ENCODE measurements at regions not wholly inside any gene's neighbourhood (a gene's known extent, or its start where the extent isn't known, plus 50 kb on each side); places are given as distances from the start of the nearest gene placed in this dataset.
A peak's percentile ranks its signal among the peaks of the same experiment; 100 is the strongest.

DNA sequence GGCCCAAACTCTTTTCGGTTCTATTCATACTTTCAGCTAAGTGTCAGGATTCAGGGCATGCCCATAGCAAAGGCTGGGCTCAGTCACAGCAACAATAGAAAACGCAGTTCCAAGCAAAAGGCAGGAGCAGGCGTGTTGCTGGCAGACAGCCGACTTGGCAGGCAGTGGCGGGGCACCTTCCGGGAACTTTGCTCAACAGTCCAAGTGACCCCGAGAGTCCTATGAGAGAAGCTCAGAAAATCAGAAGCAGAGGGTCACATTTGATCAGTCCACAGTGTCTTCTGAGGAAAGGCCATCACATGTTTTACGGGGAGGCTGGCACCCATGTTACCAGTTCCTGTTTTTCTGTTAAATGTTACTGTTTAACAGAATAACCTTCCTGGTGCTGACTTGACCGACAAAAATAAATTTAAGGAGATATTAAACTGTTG, 115.0 kb downstream of the DACT1 start:
- Histone ChIP-seq H3K4me3 (ENCODE audit: extremely low read depth in 1 of 4, insufficient read depth in 2 of 4, low read depth in 3 of 4, low read length in 4 of 4) (no peak overlapping the region), H4K20me1 (replicated peaks in 1 of 2; ENCODE audit: control insufficient read depth in 1 of 2, insufficient read depth in 2 of 2, low read length in 2 of 2) (no peaks in the 10 kb centered on the region)
- no peak for DNase-seq (ENCODE audit: low read depth in 1 of 2, low spot score in 2 of 2)

More for the DNA sequence above, 115.0 kb downstream of the DACT1 start:
- Histone ChIP-seq H3K23me2 (ENCODE audit: low read depth, low read length) (no peaks in the 10 kb centered on the region), H3K36me3 (ENCODE audit: control insufficient read depth in 2 of 4, insufficient read depth in 4 of 4, low read length in 3 of 4) (no peaks in the 10 kb centered on the region), H3K23ac (ENCODE audit: insufficient read length) (no peak overlapping the region), H2BK20ac (ENCODE audit: low read length) (no peak overlapping the region), H3K9me3 (ENCODE audit: insufficient read depth in 2 of 2, low read depth in 1 of 2, low read length in 1 of 2) (no peaks in the 10 kb centered on the region), H3K27me3 (replicated peaks in 1 of 4; ENCODE audit: control insufficient read depth in 3 of 4, extremely low read depth in 1 of 4, insufficient read depth in 3 of 4, low read length in 3 of 4) (no peaks in the 10 kb centered on the region), H2BK120ac (replicated peaks; ENCODE audit: low read depth, low read length) (no peak overlapping the region), H4K8ac (ENCODE audit: extremely low read depth, insufficient read depth, low read length) (no peak overlapping the region), H3K4me2 (ENCODE audit: insufficient read depth in 1 of 2, low read depth in 2 of 2, low read length in 2 of 2) (no peak overlapping the region), H3K79me1 (ENCODE audit: low read depth, low read length) (no peaks in the 10 kb centered on the region), H3K4ac (replicated peaks; ENCODE audit: insufficient read length, low read depth, low read length) (no peak overlapping the region), H2BK15ac (ENCODE audit: low read length) (no peak overlapping the region), H2AK5ac (ENCODE audit: low read depth, low read length) (no peak overlapping the region), H4K5ac (ENCODE audit: insufficient read length, low read depth, low read length) (no peak overlapping the region), H3K9ac (replicated peaks in 1 of 4; ENCODE audit: extremely low read depth in 1 of 4, low read depth in 3 of 4, low read length in 3 of 4) (no peak overlapping the region), H2BK5ac (ENCODE audit: low read depth, low read length) (no peak overlapping the region), H3K4me1 (replicated peaks in 1 of 4; ENCODE audit: control insufficient read depth in 3 of 4, insufficient read depth in 4 of 4, low read length in 3 of 4) (peaks cover 3 to 12% (median 10%) of the 10 kb centered on the region in 4 experiments; a peak in 4 of 7 replicates), H3K56ac (replicated peaks; ENCODE audit: insufficient read length, low read depth, low read length) (no peak overlapping the region), H4K91ac (replicated peaks; ENCODE audit: insufficient read length, low read length) (no peak overlapping the region), H2AFZ (ENCODE audit: low read length) (0 out of 2 replicates have a peak overlapping the region, but pooled peaks have one; percentile 23), H3K14ac (ENCODE audit: insufficient read length) (no peak overlapping the region), H3K18ac (ENCODE audit: extremely low read depth, low read length) (peak overlapping the region; percentile 9; the same call in 1 of the 2 replicates), H3K27ac (ENCODE audit: low read depth, low read length) (no peak overlapping the region), H2BK12ac (ENCODE audit: low read depth, low read length) (no peak overlapping the region), H3K79me2 (ENCODE audit: control insufficient read depth in 1 of 2, insufficient read depth in 2 of 2, low read length in 2 of 2) (no peaks in the 10 kb centered on the region)
- TF ChIP-seq RFX5 (IDR thresholded peaks at IDR 0.05; ENCODE audit: borderline replicate concordance, low read depth, low read length): no peak
- no peak for TF ChIP-seq TAF1 (IDR thresholded peaks at IDR 0.05; ENCODE audit: low read depth, low read length)
- no peak for TF ChIP-seq EGR1 (IDR thresholded peaks at IDR 0.05; ENCODE audit: borderline replicate concordance, low read depth, low read length)
- no peak for TF ChIP-seq GTF2F1 (IDR thresholded peaks at IDR 0.05; ENCODE audit: borderline replicate concordance, low read depth, low read length)
- no peak for TF ChIP-seq RNF2 (IDR thresholded peaks at IDR 0.05; ENCODE audit: borderline replicate concordance, low read depth, low read length, missing control alignments, poor library complexity, severe bottlenecking)
- TF ChIP-seq, protein P1, sequence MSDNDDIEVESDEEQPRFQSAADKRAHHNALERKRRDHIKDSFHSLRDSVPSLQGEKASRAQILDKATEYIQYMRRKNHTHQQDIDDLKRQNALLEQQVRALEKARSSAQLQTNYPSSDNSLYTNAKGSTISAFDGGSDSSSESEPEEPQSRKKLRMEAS (IDR thresholded peaks at IDR 0.05): no peak
- no peak for FAIRE-seq
- POLR2A ChIA-PET (ENCODE audit: partially characterized antibody): no interaction called here
- 92% methylated on average over 9 of the region's 9 CpGs; no CpG with 5 or more reads in 1 of the 2 experiments for WGBS, 2 experiments (ENCODE audit: extremely low coverage in 1 of 2, insufficient coverage in 1 of 2, insufficient read length in 1 of 2, insufficient replicate concordance in 2 of 2, low coverage in 1 of 2, low lambda C conversion rate in 2 of 2, missing lambda C conversion rate in 1 of 2)
- CTCF ChIA-PET (ENCODE audit: partially characterized antibody): interaction anchor here (0.9 to 1.8 kb wide), 8 partner anchors 10 to 252 kb away, joined by 3 to 4 read pairs (median 3); no protein-coding TSS in a partner anchor
